Stomach (tissue), 4 donors: ENCODE measurements at regions not wholly inside any gene's neighbourhood (a gene's known extent, or its start where the extent isn't known, plus 50 kb on each side); places are given as distances from the start of the nearest gene placed in this dataset.

Source experiments
- EP300 ChIP-seq: sonication (generic); formaldehyde crosslinking; IDR thresholded peaks from one replicate; pipeline ENCODE4 v1.6.1; 2017; ENCODE audit warnings: antibody characterized with exemption
- POLR2A ChIP-seq, 4 donors: fragments of 450-650 bp; IDR thresholded peaks; one replicate each; pipeline ENCODE4 v1.6.1; 2016; ENCODE audit warnings: antibody characterized with exemption in 4 of 4, control low read depth in 2 of 4, mild to moderate bottlenecking in 1 of 4, moderate library complexity in 1 of 4
- TF ChIP-seq, protein P1 (sequence below), 7 experiments: fragments of 450-650 bp in 4 of 7; fragments of 200-600 bp in 3 of 7; sonication (generic) in 3 of 7; IDR thresholded peaks; one replicate each; pipeline ENCODE4 v1.5.1; 2016 to 2019; ENCODE audit warnings: antibody characterized with exemption in 7 of 7, control low read depth in 2 of 7, mild to moderate bottlenecking in 1 of 7

DNA sequence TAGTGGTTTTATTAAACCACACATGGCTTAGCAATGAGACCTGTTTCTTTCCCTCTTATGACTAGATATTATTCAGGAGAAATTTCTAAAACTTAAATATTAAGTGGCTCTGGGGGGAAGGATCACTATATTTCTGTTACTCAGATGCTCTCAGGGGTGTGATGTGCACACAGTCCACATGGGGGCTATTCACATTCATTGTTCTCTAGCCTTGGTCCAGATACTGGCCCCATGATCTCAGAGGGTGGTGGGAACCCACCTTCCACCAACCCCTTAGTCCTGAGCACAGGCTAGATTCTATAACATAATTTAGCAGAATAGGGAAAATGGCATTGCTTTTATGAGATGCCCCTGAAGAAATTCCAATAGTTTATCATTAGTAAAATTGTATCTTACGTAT is 149.0 kb upstream of the ST8SIA2 start:
- TF ChIP-seq, protein P1, sequence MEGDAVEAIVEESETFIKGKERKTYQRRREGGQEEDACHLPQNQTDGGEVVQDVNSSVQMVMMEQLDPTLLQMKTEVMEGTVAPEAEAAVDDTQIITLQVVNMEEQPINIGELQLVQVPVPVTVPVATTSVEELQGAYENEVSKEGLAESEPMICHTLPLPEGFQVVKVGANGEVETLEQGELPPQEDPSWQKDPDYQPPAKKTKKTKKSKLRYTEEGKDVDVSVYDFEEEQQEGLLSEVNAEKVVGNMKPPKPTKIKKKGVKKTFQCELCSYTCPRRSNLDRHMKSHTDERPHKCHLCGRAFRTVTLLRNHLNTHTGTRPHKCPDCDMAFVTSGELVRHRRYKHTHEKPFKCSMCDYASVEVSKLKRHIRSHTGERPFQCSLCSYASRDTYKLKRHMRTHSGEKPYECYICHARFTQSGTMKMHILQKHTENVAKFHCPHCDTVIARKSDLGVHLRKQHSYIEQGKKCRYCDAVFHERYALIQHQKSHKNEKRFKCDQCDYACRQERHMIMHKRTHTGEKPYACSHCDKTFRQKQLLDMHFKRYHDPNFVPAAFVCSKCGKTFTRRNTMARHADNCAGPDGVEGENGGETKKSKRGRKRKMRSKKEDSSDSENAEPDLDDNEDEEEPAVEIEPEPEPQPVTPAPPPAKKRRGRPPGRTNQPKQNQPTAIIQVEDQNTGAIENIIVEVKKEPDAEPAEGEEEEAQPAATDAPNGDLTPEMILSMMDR (IDR thresholded peaks at IDR 0.05) = no peak
- TF ChIP-seq POLR2A (IDR thresholded peaks at IDR 0.05) (no peak), EP300 (no peak)
